ENCODE measurements at regions not wholly inside any gene's neighbourhood (a gene's known extent, or its start where the extent isn't known, plus 50 kb on each side); places are given as distances from the start of the nearest gene placed in this dataset.

- intact Hi-C loops (cut with micrococcal nuclease; ENCODE audit: unreplicated experiment), result no loop called here
Measured at GRCh38 chr9:81396528-81396927, 292.8 kb downstream of the TLE1 start.

More at GRCh38 chr9:81396528-81396927, 292.8 kb downstream of the TLE1 start:
- no peaks in the 10 kb centered on the region for H4K20me1 ChIP-seq (ENCODE audit: insufficient read depth, low read length)
- FAIRE-seq (no peak), ATAC-seq (no peak), DNase-seq (ENCODE audit: low spot score) (no peak)
- no peaks in the 10 kb centered on the region for H3K9me3 ChIP-seq (ENCODE audit: low read length)
- no peak overlapping the region for H3K4me2 ChIP-seq (ENCODE audit: low read depth, low read length)
- H3K36me3 ChIP-seq (replicated peaks in 1 of 2; ENCODE audit: control insufficient read depth in 1 of 2, insufficient read depth in 2 of 2, low read length in 2 of 2), result no peaks in the 10 kb centered on the region
- in situ Hi-C loops (cut with HindIII; ENCODE audit: extremely low pct_ligation_motif_present, low pct_unique_long_range_greater_than_20kb), result no loop called here
- ChIA-PET POLR2A (no interaction called here), CTCF (ENCODE audit: low intra/inter-chr PET ratio, low total read pairs) (no interaction called here)
- no peak for TF ChIP-seq ZBTB1 (CRISPR knock-in tag; IDR thresholded peaks at IDR 0.05; ENCODE audit: borderline replicate concordance)
- no peak for TF ChIP-seq ZNF687 (CRISPR knock-in tag; IDR thresholded peaks at IDR 0.05)
- TF ChIP-seq MXD1 (CRISPR knock-in tag; IDR thresholded peaks at IDR 0.05), result no peak
- no peak for TF ChIP-seq ZNF790 (CRISPR knock-in tag; IDR thresholded peaks at IDR 0.05; ENCODE audit: borderline replicate concordance)
- TF ChIP-seq IRX3 (CRISPR knock-in tag; IDR thresholded peaks at IDR 0.05; ENCODE audit: borderline replicate concordance, low read depth), result no peak
- no peak for TF ChIP-seq YY1 (IDR thresholded peaks at IDR 0.05; ENCODE audit: insufficient read depth, insufficient replicate concordance, low read depth, low read length)
- whole genome bisulfite sequencing (ENCODE audit: low lambda C conversion rate), result 33% methylated on average over 9 of the region's 9 CpGs
- H3K4me1 ChIP-seq (ENCODE audit: insufficient read depth, low read length), result no peaks in the 10 kb centered on the region
- H2AFZ ChIP-seq (ENCODE audit: low read length), result no peak overlapping the region
- no TSS peak for BruUV-seq (replicated peaks)
- H3K9ac ChIP-seq (ENCODE audit: insufficient read depth, low read depth, low read length), result no peak overlapping the region
- H3K27ac ChIP-seq (ENCODE audit: extremely low read length, insufficient read depth, low read length), result no peak overlapping the region
- H3K79me2 ChIP-seq (ENCODE audit: insufficient read depth, low read length), result no peaks in the 10 kb centered on the region
- H3K27me3 ChIP-seq (ENCODE audit: control insufficient read depth in 1 of 2, insufficient read depth in 2 of 2, low read length in 2 of 2), result peaks cover 0 to 7% of the 10 kb centered on the region in 2 experiments; a peak in 2 of 5 replicates
- no peak overlapping the region for H3K4me3 ChIP-seq (replicated peaks in 1 of 3; ENCODE audit: insufficient read depth in 1 of 3, low read depth in 2 of 3, low read length in 3 of 3)
